HG02571 (cell line): ENCODE measurements at regions not wholly inside any gene's neighbourhood (a gene's known extent, or its start where the extent isn't known, plus 50 kb on each side); places are given as distances from the start of the nearest gene placed in this dataset.
"Not testable (repeated sequence)": the region's sequence is repeated elsewhere in the genome, so short reads cannot be mapped to it uniquely, and the experiment has no call there.

Experiments
- ATAC-seq: cut with Tn5 transposase; IDR thresholded peaks from one replicate; pipeline ENCODE4 v1.9.1; 2021; ENCODE audit warnings: mild to moderate bottlenecking, moderate library complexity; ENCODE audit not compliant: unreplicated experiment

DNA sequence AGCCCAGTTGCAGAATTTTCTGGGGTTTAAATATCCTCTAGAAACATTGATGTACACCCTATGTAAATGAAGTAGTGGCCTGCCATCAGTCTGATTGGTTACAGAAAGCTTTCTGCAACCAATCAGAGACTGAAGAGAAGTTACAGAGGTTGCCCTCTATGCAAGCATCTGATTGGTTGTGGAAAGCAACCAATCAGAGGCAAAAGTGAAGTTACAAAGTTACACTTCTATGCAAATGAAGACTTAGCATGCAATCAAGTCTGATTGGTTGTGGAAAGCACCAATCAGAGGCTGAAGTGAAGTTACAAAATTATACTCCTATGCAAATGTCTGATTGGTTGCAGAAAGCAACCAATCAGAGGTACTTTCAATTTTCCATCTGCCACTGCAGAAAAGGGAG lies 51.9 kb upstream of the USP9X start:
- no peak for ATAC-seq

DNA sequence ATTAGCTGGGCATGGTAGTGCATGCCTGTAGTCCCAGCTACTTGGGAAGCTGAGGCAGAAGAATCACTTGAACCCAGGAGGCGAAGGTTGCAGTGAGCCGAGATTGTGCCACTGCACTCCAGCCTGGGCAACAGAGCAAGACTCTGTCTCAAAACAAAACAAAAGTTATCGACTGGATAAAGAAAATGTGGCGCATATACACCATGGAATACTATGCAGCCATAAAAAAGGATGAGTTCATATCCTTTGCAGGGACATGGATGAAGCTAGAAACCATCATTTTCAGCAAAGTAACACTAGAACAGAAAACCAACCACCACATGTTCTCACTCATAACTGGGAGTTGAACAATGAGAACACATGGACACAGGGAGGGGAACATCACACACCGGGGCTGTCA lies 50.3 kb upstream of the USP9X start:
- ATAC-seq, result not testable (repeated sequence)
